Trophoblast cell (in vitro differentiated cells and primary cell): ENCODE measurements at regions not wholly inside any gene's neighbourhood (a gene's known extent, or its start where the extent isn't known, plus 50 kb on each side); places are given as distances from the start of the nearest gene placed in this dataset.
A peak's percentile ranks its signal among the peaks of the same experiment; 100 is the strongest.

Source experiments
- DNase-seq, 2 donors: peaks; one replicate each; pipeline ENCODE4 v3.0.0-alpha.2; 2016
- H2AFZ ChIP-seq: 2 replicates; pipeline ENCODE4 v1.6.1; 2013; ENCODE audit warnings: low read length, moderate library complexity, mild to moderate bottlenecking; ENCODE audit not compliant: insufficient read depth, poor library complexity
- H2AK5ac ChIP-seq: 2 replicates; pipeline ENCODE4 v1.6.1; 2013; ENCODE audit warnings: mild to moderate bottlenecking, low read length
- H2BK120ac ChIP-seq: 2 replicates; pipeline ENCODE4 v1.6.1; 2013; ENCODE audit warnings: low read length, mild to moderate bottlenecking, moderate library complexity; ENCODE audit not compliant: insufficient read depth, poor library complexity
- H2BK12ac ChIP-seq: 2 replicates; pipeline ENCODE4 v1.6.1; 2013; ENCODE audit warnings: mild to moderate bottlenecking, low read length, moderate library complexity
- H2BK5ac ChIP-seq: 2 replicates; pipeline ENCODE4 v1.6.1; 2013; ENCODE audit warnings: low read length, low read depth, moderate library complexity, mild to moderate bottlenecking; ENCODE audit not compliant: poor library complexity
- H3K14ac ChIP-seq: 2 replicates; pipeline ENCODE4 v1.6.1; 2013; ENCODE audit warnings: mild to moderate bottlenecking, low read length
- H3K18ac ChIP-seq: 2 replicates; pipeline ENCODE4 v1.6.1; 2013; ENCODE audit warnings: mild to moderate bottlenecking, low read length
- H3K23ac ChIP-seq: 2 replicates; pipeline ENCODE4 v1.6.1; 2013; ENCODE audit warnings: low read length
- H3K27ac ChIP-seq: 2 replicates; pipeline ENCODE4 v1.5.1; 2013; ENCODE audit warnings: low read depth, mild to moderate bottlenecking, inconsistent platforms, low read length, moderate library complexity
- H3K27me3 ChIP-seq: 2 replicates; pipeline ENCODE4 v1.6.1; 2013; ENCODE audit warnings: inconsistent platforms, mild to moderate bottlenecking, low read length, moderate library complexity; ENCODE audit not compliant: insufficient read depth
- H3K36me3 ChIP-seq, 2 experiments: 1 replicate in 1 of 2; 2 replicates in 1 of 2; pipeline ENCODE4 v1.6.1; 2013; ENCODE audit warnings: low read length in 2 of 2, mild to moderate bottlenecking in 2 of 2, moderate library complexity in 1 of 2; ENCODE audit not compliant: insufficient read depth in 2 of 2, control insufficient read depth in 1 of 2
- H3K4ac ChIP-seq: 2 replicates; pipeline ENCODE4 v1.6.1; 2013; ENCODE audit warnings: low read depth, mild to moderate bottlenecking, low read length, moderate library complexity
- H3K4me1 ChIP-seq, 2 experiments: 1 replicate in 1 of 2; 2 replicates in 1 of 2; pipeline ENCODE4 v1.6.1; 2013; ENCODE audit warnings: low read length in 2 of 2, mild to moderate bottlenecking in 2 of 2, moderate library complexity in 1 of 2; ENCODE audit not compliant: insufficient read depth in 2 of 2, control insufficient read depth in 1 of 2
- H3K4me2 ChIP-seq: 2 replicates; pipeline ENCODE4 v1.6.1; 2013; ENCODE audit warnings: inconsistent platforms, mild to moderate bottlenecking, low read length, moderate library complexity
- H3K4me3 ChIP-seq: 2 replicates; pipeline ENCODE4 v1.5.1; 2013; ENCODE audit warnings: mild to moderate bottlenecking, low read depth, low read length, inconsistent platforms
- H3K79me1 ChIP-seq: one replicate; pipeline ENCODE4 v1.6.1; 2013; ENCODE audit warnings: low read length
- H3K79me2 ChIP-seq: 2 replicates; pipeline ENCODE4 v1.6.1; 2013; ENCODE audit warnings: low read length, mild to moderate bottlenecking; ENCODE audit not compliant: control insufficient read depth, insufficient read depth, poor library complexity
- H3K9ac ChIP-seq: 2 replicates; pipeline ENCODE4 v1.6.1; 2013; ENCODE audit warnings: mild to moderate bottlenecking, low read length
- H3K9me3 ChIP-seq: 2 replicates; pipeline ENCODE4 v1.6.1; 2013; ENCODE audit warnings: low read depth, mild to moderate bottlenecking, control low read depth, inconsistent platforms, low read length; ENCODE audit not compliant: insufficient read depth
- H4K12ac ChIP-seq: 2 replicates; pipeline ENCODE4 v1.6.1; 2013; ENCODE audit warnings: low read depth, mild to moderate bottlenecking, low read length, moderate library complexity
- H4K8ac ChIP-seq: 2 replicates; pipeline ENCODE4 v1.6.1; 2013; ENCODE audit warnings: low read depth, mild to moderate bottlenecking, low read length, moderate library complexity
- H4K91ac ChIP-seq: one replicate; pipeline ENCODE4 v1.6.1; 2013; ENCODE audit warnings: low read depth, mild to moderate bottlenecking, low read length, moderate library complexity
- WGBS: extraction: QIAGEN DNeasy Blood & Tissue Kit; methylation state at CpG from one replicate; pipeline ENCODE4 v1.1.7; 2013; ENCODE audit warnings: missing lambda C conversion rate; ENCODE audit not compliant: insufficient read length, insufficient coverage; ENCODE audit errors: extremely low coverage; 5-methylcytosine and 5-hydroxymethylcytosine counted together

- H3K79me1 ChIP-seq = no peaks in the 10 kb centered on the region
- H3K9ac ChIP-seq = no peak overlapping the region
- H2AK5ac ChIP-seq = no peak overlapping the region
- no peak overlapping the region for H2BK5ac ChIP-seq
- WGBS = no CpG with 5 or more reads among the region's 4 CpGs
- no peaks in the 10 kb centered on the region for H3K27me3 ChIP-seq
- no peak overlapping the region for H2BK12ac ChIP-seq
- no peak overlapping the region for H4K12ac ChIP-seq
- no peak overlapping the region for H3K23ac ChIP-seq
- H4K91ac ChIP-seq = no peak overlapping the region
- no peak overlapping the region for H3K4me3 ChIP-seq
- no peak overlapping the region for H2AFZ ChIP-seq
- H2BK120ac ChIP-seq = no peak overlapping the region
- no peak overlapping the region for H3K4ac ChIP-seq
- H3K18ac ChIP-seq = no peak overlapping the region
- H3K27ac ChIP-seq = no peak overlapping the region
- H3K79me2 ChIP-seq = no peaks in the 10 kb centered on the region
- peaks cover 5% of the 10 kb centered on the region for H3K9me3 ChIP-seq
- H4K8ac ChIP-seq = no peak overlapping the region
- H3K4me1 ChIP-seq = no peaks in the 10 kb centered on the region
- no peak overlapping the region for H3K14ac ChIP-seq
- no peak overlapping the region for H3K4me2 ChIP-seq
- H3K36me3 ChIP-seq = peaks cover 0 to 2% of the 10 kb centered on the region in 2 experiments
- no peak for DNase-seq
These were observed 299.2 kb downstream of the GPATCH2 start for GRCh38 chr1:217331698-217332097.

- H3K18ac ChIP-seq = no peak overlapping the region
- DNase-seq = peak; percentile 59 to 74
- H3K9ac ChIP-seq = no peak overlapping the region
- H2BK5ac ChIP-seq = no peak overlapping the region
- H3K9me3 ChIP-seq = peaks cover 5% of the 10 kb centered on the region
- H3K36me3 ChIP-seq = peaks cover 0 to 2% of the 10 kb centered on the region in 2 experiments
- no peak overlapping the region for H4K8ac ChIP-seq
- no peak overlapping the region for H3K23ac ChIP-seq
- H2BK120ac ChIP-seq = no peak overlapping the region
- no peak overlapping the region for H3K27ac ChIP-seq
- no peak overlapping the region for H4K91ac ChIP-seq
- H3K27me3 ChIP-seq = no peaks in the 10 kb centered on the region
- no peak overlapping the region for H2AK5ac ChIP-seq
- H3K4me2 ChIP-seq = no peak overlapping the region
- WGBS = no CpG with 5 or more reads among the region's 3 CpGs
- no peak overlapping the region for H4K12ac ChIP-seq
- no peak overlapping the region for H3K4ac ChIP-seq
- no peak overlapping the region for H3K14ac ChIP-seq
- no peak overlapping the region for H2BK12ac ChIP-seq
- H3K4me3 ChIP-seq = no peak overlapping the region
- H3K4me1 ChIP-seq = no peaks in the 10 kb centered on the region
- H2AFZ ChIP-seq = no peak overlapping the region
- H3K79me1 ChIP-seq = no peaks in the 10 kb centered on the region
- no peaks in the 10 kb centered on the region for H3K79me2 ChIP-seq
These were observed 303.0 kb downstream of the GPATCH2 start for GRCh38 chr1:217327901-217328300.

- Histone ChIP-seq H3K79me1 (no peaks in the 10 kb centered on the region), H3K4me1 (no peaks in the 10 kb centered on the region), H3K36me3 (no peaks in the 10 kb centered on the region), H2AK5ac (no peak overlapping the region), H4K91ac (no peak overlapping the region), H3K27me3 (no peaks in the 10 kb centered on the region), H3K14ac (no peak overlapping the region), H3K4me2 (no peak overlapping the region), H4K12ac (no peak overlapping the region), H2BK120ac (no peak overlapping the region), H2AFZ (no peak overlapping the region), H3K4ac (no peak overlapping the region), H2BK12ac (no peak overlapping the region), H4K8ac (no peak overlapping the region), H3K79me2 (no peaks in the 10 kb centered on the region), H2BK5ac (no peak overlapping the region), H3K9me3 (no peaks in the 10 kb centered on the region), H3K27ac (no peak overlapping the region), H3K23ac (no peak overlapping the region), H3K4me3 (no peak overlapping the region), H3K9ac (no peak overlapping the region), H3K18ac (no peak overlapping the region)
- DNase-seq = no peak
- no CpG with 5 or more reads among the region's 2 CpGs for WGBS
These were observed 308.1 kb downstream of the GPATCH2 start for GRCh38 chr1:217322834-217323233.

GRCh38 chr1:217315346-217315745, 315.5 kb downstream of the GPATCH2 start:
- DNase-seq = no peak
- H3K27ac ChIP-seq = no peak overlapping the region
- no peak overlapping the region for H3K4me2 ChIP-seq
- H3K4me1 ChIP-seq = no peaks in the 10 kb centered on the region
- H3K18ac ChIP-seq = no peak overlapping the region
- H3K9ac ChIP-seq = no peak overlapping the region
- no peak overlapping the region for H3K23ac ChIP-seq
- H2AK5ac ChIP-seq = no peak overlapping the region
- no peaks in the 10 kb centered on the region for H3K79me1 ChIP-seq
- no peak overlapping the region for H2BK12ac ChIP-seq
- H4K91ac ChIP-seq = no peak overlapping the region
- no peak overlapping the region for H4K8ac ChIP-seq
- H2BK5ac ChIP-seq = no peak overlapping the region
- no peak overlapping the region for H3K4ac ChIP-seq
- no peak overlapping the region for H2AFZ ChIP-seq
- H3K27me3 ChIP-seq = no peaks in the 10 kb centered on the region
- H4K12ac ChIP-seq = no peak overlapping the region
- no peaks in the 10 kb centered on the region for H3K79me2 ChIP-seq
- no CpG with 5 or more reads among the region's 1 CpG for WGBS
- no peak overlapping the region for H2BK120ac ChIP-seq
- H3K14ac ChIP-seq = no peak overlapping the region
- H3K36me3 ChIP-seq = no peaks in the 10 kb centered on the region
- H3K4me3 ChIP-seq = no peak overlapping the region
- no peaks in the 10 kb centered on the region for H3K9me3 ChIP-seq
